ENCODE measurements at regions not wholly inside any gene's neighbourhood (a gene's known extent, or its start where the extent isn't known, plus 50 kb on each side); places are given as distances from the start of the nearest gene placed in this dataset.

GRCh38 chr4:115259642-115260041, 146.2 kb upstream of the NDST4 start:
- TF ChIP-seq CTCF (IDR thresholded peaks at IDR 0.05) (no peak), POLR2A (IDR thresholded peaks at IDR 0.05) (no peak)
